ENCODE measurements at regions not wholly inside any gene's neighbourhood (a gene's known extent, or its start where the extent isn't known, plus 50 kb on each side); places are given as distances from the start of the nearest gene placed in this dataset.

- TF ChIP-seq, protein P1, sequence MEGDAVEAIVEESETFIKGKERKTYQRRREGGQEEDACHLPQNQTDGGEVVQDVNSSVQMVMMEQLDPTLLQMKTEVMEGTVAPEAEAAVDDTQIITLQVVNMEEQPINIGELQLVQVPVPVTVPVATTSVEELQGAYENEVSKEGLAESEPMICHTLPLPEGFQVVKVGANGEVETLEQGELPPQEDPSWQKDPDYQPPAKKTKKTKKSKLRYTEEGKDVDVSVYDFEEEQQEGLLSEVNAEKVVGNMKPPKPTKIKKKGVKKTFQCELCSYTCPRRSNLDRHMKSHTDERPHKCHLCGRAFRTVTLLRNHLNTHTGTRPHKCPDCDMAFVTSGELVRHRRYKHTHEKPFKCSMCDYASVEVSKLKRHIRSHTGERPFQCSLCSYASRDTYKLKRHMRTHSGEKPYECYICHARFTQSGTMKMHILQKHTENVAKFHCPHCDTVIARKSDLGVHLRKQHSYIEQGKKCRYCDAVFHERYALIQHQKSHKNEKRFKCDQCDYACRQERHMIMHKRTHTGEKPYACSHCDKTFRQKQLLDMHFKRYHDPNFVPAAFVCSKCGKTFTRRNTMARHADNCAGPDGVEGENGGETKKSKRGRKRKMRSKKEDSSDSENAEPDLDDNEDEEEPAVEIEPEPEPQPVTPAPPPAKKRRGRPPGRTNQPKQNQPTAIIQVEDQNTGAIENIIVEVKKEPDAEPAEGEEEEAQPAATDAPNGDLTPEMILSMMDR (IDR thresholded peaks at IDR 0.05; ENCODE audit: insufficient read depth, low read length, poor library complexity, severe bottlenecking): no peak
- TF ChIP-seq EZH2phosphoT487 (conservative IDR thresholded peaks at IDR 0.05; ENCODE audit: low read length): no peak
- Histone ChIP-seq H3K4me3 (ENCODE audit: insufficient read depth, low read length, poor library complexity, severe bottlenecking) (no peak overlapping the region), H3K9me2 (replicated peaks; ENCODE audit: insufficient read depth, low read length) (no peaks in the 10 kb centered on the region), H3F3A (ENCODE audit: insufficient read depth) (peaks cover 52% of the 10 kb centered on the region), H2AFZ (ENCODE audit: low read depth, low read length, severe bottlenecking) (no peak overlapping the region), H3K36me3 (ENCODE audit: low read length) (no peaks in the 10 kb centered on the region), H3K79me2 (ENCODE audit: insufficient read depth, low read length) (no peaks in the 10 kb centered on the region), H3K9me3 (ENCODE audit: insufficient read depth, low read length) (no peaks in the 10 kb centered on the region), H3K27me3 (ENCODE audit: low read length) (no peaks in the 10 kb centered on the region), H3K9ac (ENCODE audit: low read length) (peak overlapping the region; percentile 54), H3K4me2 (ENCODE audit: low read depth, low read length, poor library complexity, severe bottlenecking) (peak overlapping the region; percentile 72), H4K20me1 (ENCODE audit: low read depth, low read length) (no peaks in the 10 kb centered on the region), H3K27ac (ENCODE audit: low read depth, low read length) (peak overlapping the region; percentile 98)
Measured at GRCh38 chr10:110411047-110411410, 86.7 kb upstream of the DUSP5 start.

DNA sequence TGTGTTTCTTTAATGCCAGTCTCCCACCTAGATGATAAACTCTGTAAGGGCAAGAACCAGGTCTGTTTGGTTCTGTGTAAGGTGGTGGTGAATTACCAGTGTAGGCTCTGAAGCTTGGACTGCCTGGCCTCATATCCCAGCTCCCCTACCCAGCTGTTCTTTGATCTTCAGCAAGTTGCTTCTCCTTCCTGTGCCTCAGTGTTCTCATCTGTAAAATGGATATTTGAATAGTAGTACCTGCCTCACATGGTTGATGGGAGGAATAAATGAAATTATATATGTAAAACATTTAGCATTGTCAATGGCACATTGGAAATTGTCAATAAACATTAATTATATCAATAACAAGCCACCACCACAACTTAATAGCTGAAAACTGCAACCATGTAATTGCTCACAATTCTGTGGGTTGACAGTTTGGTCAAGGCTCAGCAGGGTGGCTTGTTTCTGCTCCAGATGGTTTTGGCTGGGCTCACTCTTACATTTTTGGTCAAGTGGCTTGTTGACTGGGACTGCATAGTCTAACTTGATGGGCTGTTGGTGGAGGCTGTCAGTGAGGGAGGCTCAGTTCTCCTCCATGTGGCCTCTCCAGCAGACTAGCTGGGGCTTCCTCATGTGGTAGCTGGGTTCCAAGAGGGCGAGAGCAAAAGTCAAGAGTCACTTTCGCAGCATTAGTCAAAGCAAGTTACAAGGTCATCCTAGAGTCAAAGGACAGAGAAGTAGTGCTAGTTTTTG, 84.5 kb upstream of the DUSP5 start:
- H3K9me2 ChIP-seq (replicated peaks; ENCODE audit: insufficient read depth, low read length): no peaks in the 10 kb centered on the region
- H3K27me3 ChIP-seq (ENCODE audit: low read length): no peaks in the 10 kb centered on the region
- H3F3A ChIP-seq (ENCODE audit: insufficient read depth): peaks cover 52% of the 10 kb centered on the region
- H3K4me3 ChIP-seq (ENCODE audit: insufficient read depth, low read length, poor library complexity, severe bottlenecking): no peak overlapping the region
- TF ChIP-seq, protein P1 (IDR thresholded peaks at IDR 0.05; ENCODE audit: insufficient read depth, low read length, poor library complexity, severe bottlenecking): no peak
- TF ChIP-seq EZH2phosphoT487 (conservative IDR thresholded peaks at IDR 0.05; ENCODE audit: low read length): no peak
- no peak overlapping the region for H2AFZ ChIP-seq (ENCODE audit: low read depth, low read length, severe bottlenecking)
- H3K79me2 ChIP-seq (ENCODE audit: insufficient read depth, low read length): no peaks in the 10 kb centered on the region
- peak overlapping the region; percentile 54 for H3K9ac ChIP-seq (ENCODE audit: low read length)
- peak overlapping the region; percentile 72 for H3K4me2 ChIP-seq (ENCODE audit: low read depth, low read length, poor library complexity, severe bottlenecking)
- H3K36me3 ChIP-seq (ENCODE audit: low read length): no peaks in the 10 kb centered on the region
- H3K27ac ChIP-seq (ENCODE audit: low read depth, low read length): peak overlapping the region; percentile 98
- H3K9me3 ChIP-seq (ENCODE audit: insufficient read depth, low read length): no peaks in the 10 kb centered on the region
- no peaks in the 10 kb centered on the region for H4K20me1 ChIP-seq (ENCODE audit: low read depth, low read length)

DNA sequence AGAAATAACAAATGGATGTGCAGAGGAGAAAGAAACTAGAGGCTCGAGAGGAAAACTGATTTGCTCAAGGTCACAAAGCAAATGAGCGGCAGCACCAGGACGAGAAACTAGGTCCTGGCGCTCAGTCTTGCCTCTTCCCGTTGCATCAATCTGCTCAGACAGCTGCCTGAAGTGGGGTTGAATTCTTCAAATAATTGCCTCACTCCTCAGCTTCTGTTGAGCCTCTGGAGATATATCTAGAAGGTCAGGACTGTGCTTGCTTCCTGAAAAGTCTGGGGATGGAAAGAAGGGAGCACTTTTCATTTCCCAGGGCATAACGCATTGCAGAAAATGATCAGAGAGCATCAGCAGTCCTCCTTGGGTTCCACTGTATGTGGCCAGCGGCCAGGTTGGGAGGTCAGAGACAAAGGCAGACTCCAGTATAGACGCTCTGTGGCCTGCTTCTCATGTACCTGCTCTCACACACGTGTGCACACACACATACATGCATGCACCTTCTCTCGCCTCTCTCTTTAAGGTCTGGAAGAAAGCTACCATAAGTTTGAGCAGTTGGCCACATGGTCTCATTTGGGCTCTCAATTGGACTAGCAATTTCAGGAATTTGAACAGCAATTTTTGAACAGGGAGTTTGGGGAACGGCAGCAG, 83.7 kb upstream of the DUSP5 start:
- peaks cover 52% of the 10 kb centered on the region for H3F3A ChIP-seq (ENCODE audit: insufficient read depth)
- TF ChIP-seq, protein P1 (IDR thresholded peaks at IDR 0.05; ENCODE audit: insufficient read depth, low read length, poor library complexity, severe bottlenecking): no peak
- no peak for TF ChIP-seq EZH2phosphoT487 (conservative IDR thresholded peaks at IDR 0.05; ENCODE audit: low read length)
- H3K9ac ChIP-seq (ENCODE audit: low read length): peak overlapping the region; percentile 54
- H3K9me2 ChIP-seq (replicated peaks; ENCODE audit: insufficient read depth, low read length): no peaks in the 10 kb centered on the region
- H3K27ac ChIP-seq (ENCODE audit: low read depth, low read length): peak overlapping the region; percentile 98
- H2AFZ ChIP-seq (ENCODE audit: low read depth, low read length, severe bottlenecking): no peak overlapping the region
- H3K9me3 ChIP-seq (ENCODE audit: insufficient read depth, low read length): no peaks in the 10 kb centered on the region
- no peaks in the 10 kb centered on the region for H3K36me3 ChIP-seq (ENCODE audit: low read length)
- peak overlapping the region; percentile 72 for H3K4me2 ChIP-seq (ENCODE audit: low read depth, low read length, poor library complexity, severe bottlenecking)
- no peaks in the 10 kb centered on the region for H3K27me3 ChIP-seq (ENCODE audit: low read length)
- no peak overlapping the region for H3K4me3 ChIP-seq (ENCODE audit: insufficient read depth, low read length, poor library complexity, severe bottlenecking)
- no peaks in the 10 kb centered on the region for H3K79me2 ChIP-seq (ENCODE audit: insufficient read depth, low read length)
- no peaks in the 10 kb centered on the region for H4K20me1 ChIP-seq (ENCODE audit: low read depth, low read length)
